Caco-2 (cell line): ENCODE measurements at regions not wholly inside any gene's neighbourhood (a gene's known extent, or its start where the extent isn't known, plus 50 kb on each side); places are given as distances from the start of the nearest gene placed in this dataset.

Experiments used
- BruUV-seq: library from RNA; stranded (reverse); fragments of 400-500 nt; replicated peaks from 2 replicates; lab custom pipeline; 2021; lab: Mats Ljungman, UMichigan
- CTCF ChIA-PET: fragments of 300-600 bp; sonication (Branson Sonifier 250); formaldehyde crosslinking; loops from one replicate; lab custom pipeline; 2022; ENCODE audit warnings: antibody characterized with exemption; lab: Charles Lee
- POLR2A ChIA-PET: fragments of 300-600 bp; sonication (Branson Sonifier 250); formaldehyde crosslinking; loops from one replicate; lab custom pipeline; 2022; ENCODE audit warnings: antibody characterized with exemption; lab: Charles Lee
- DNase-seq, 2 experiments: peaks; one replicate each; pipeline versions ENCODE4 v3.0.0 to v3.0.0-alpha.2; 2020 to 2022
- H3K27me3 ChIP-seq: replicated peaks from 2 replicates; pipeline ENCODE4 v1.6.0; 2011; ENCODE audit warnings: low read length; ENCODE audit not compliant: control insufficient read depth, insufficient read depth
- H3K36me3 ChIP-seq: 2 replicates; pipeline ENCODE4 v1.5.1; 2011; ENCODE audit warnings: low read length; ENCODE audit not compliant: control insufficient read depth, insufficient read depth
- H3K4me1 ChIP-seq: fragments of 250-450 bp; sonication (Bioruptor Pico); 2 replicates; pipeline ENCODE4 v1.5.1; 2020; ENCODE audit warnings: mild to moderate bottlenecking
- H3K4me3 ChIP-seq: 2 replicates; pipeline ENCODE4 v1.5.1; 2011; ENCODE audit warnings: low read depth, mild to moderate bottlenecking, control low read depth, low read length
- H3K9me3 ChIP-seq: fragments of 250-450 bp; sonication (Bioruptor Pico); 2 replicates; pipeline ENCODE4 v1.5.1; 2020; ENCODE audit warnings: mild to moderate bottlenecking, moderate library complexity
- H3K27ac Mint-ChIP-seq: one replicate; pipeline ENCODE4 v1.8.0; 2022; ENCODE audit warnings: mixed read lengths; ENCODE audit not compliant: unreplicated experiment
- H3K27me3 Mint-ChIP-seq: one replicate; pipeline ENCODE4 v1.8.0; 2022; ENCODE audit warnings: mixed read lengths; ENCODE audit not compliant: insufficient read depth, unreplicated experiment
- H3K36me3 Mint-ChIP-seq: one replicate; pipeline ENCODE4 v1.8.0; 2022; ENCODE audit warnings: mild to moderate bottlenecking, mixed read lengths; ENCODE audit not compliant: insufficient read depth, unreplicated experiment
- H3K4me1 Mint-ChIP-seq: one replicate; pipeline ENCODE4 v1.8.0; 2022; ENCODE audit warnings: low read depth, mixed read lengths; ENCODE audit not compliant: unreplicated experiment
- H3K4me3 Mint-ChIP-seq: one replicate; pipeline ENCODE4 v1.8.0; 2022; ENCODE audit warnings: mild to moderate bottlenecking, moderate library complexity, mixed read lengths; ENCODE audit not compliant: unreplicated experiment
- H3K9me3 Mint-ChIP-seq: one replicate; pipeline ENCODE4 v1.8.0; 2022; ENCODE audit warnings: mixed read lengths; ENCODE audit not compliant: unreplicated experiment
- CTCF ChIP-seq, 2 experiments: fragments of 200-600 bp in 1 of 2; IDR thresholded peaks; 1 replicate in 1 of 2; 2 replicates in 1 of 2; pipeline versions ENCODE4 v1.5.1 to v1.8.0; 2011 to 2022; ENCODE audit warnings: antibody characterized with exemption in 1 of 2, control low read depth in 1 of 2, inconsistent platforms in 1 of 2, low read depth in 1 of 2, low read length in 1 of 2, mild to moderate bottlenecking in 1 of 2, moderate library complexity in 1 of 2; ENCODE audit not compliant: insufficient read depth in 1 of 2, severe bottlenecking in 1 of 2, unreplicated experiment in 1 of 2
- intact Hi-C: fragments of 100-400 bp; cut with micrococcal nuclease; formaldehyde crosslinking; loops from one replicate; pipeline ENCODE4 v1.10.0; 2022; ENCODE audit not compliant: unreplicated experiment

- DNase-seq, result no peak
- no peak overlapping the region for H3K4me3 ChIP-seq
- Mint-ChIP-seq H3K4me1 (peaks cover 7% of the 10 kb centered on the region), H3K27me3 (peaks cover 17% of the 10 kb centered on the region), H3K27ac (no peak overlapping the region), H3K4me3 (no peak overlapping the region), H3K36me3 (no peaks in the 10 kb centered on the region), H3K9me3 (no peaks in the 10 kb centered on the region)
- H3K27me3 ChIP-seq, result no peaks in the 10 kb centered on the region
- no peaks in the 10 kb centered on the region for H3K4me1 ChIP-seq
- intact Hi-C loops, result no loop called here
- BruUV-seq, result no TSS peak
- no peaks in the 10 kb centered on the region for H3K9me3 ChIP-seq
- no peaks in the 10 kb centered on the region for H3K36me3 ChIP-seq
- POLR2A ChIA-PET, result no interaction called here
- CTCF ChIA-PET, result no interaction called here
- TF ChIP-seq CTCF (IDR thresholded peaks at IDR 0.05; ENCODE audit: insufficient read depth in 1 of 2, low read depth in 1 of 2, low read length in 1 of 2, severe bottlenecking in 1 of 2, unreplicated experiment in 1 of 2), result no peak
Observed at GRCh38 chr18:7476386-7476785, 90.7 kb upstream of the PTPRM start.

- Mint-ChIP-seq H3K9me3 (no peaks in the 10 kb centered on the region), H3K27me3 (peaks cover 6% of the 10 kb centered on the region), H3K27ac (no peak overlapping the region), H3K4me1 (peaks cover 7% of the 10 kb centered on the region), H3K36me3 (no peaks in the 10 kb centered on the region), H3K4me3 (no peak overlapping the region)
- H3K4me3 ChIP-seq, result no peak overlapping the region
- POLR2A ChIA-PET, result no interaction called here
- H3K4me1 ChIP-seq, result no peaks in the 10 kb centered on the region
- no peaks in the 10 kb centered on the region for H3K27me3 ChIP-seq
- no peaks in the 10 kb centered on the region for H3K36me3 ChIP-seq
- BruUV-seq, result no TSS peak
- intact Hi-C loops, result no loop called here
- H3K9me3 ChIP-seq, result no peaks in the 10 kb centered on the region
- no peak for TF ChIP-seq CTCF (IDR thresholded peaks at IDR 0.05; ENCODE audit: insufficient read depth in 1 of 2, low read depth in 1 of 2, low read length in 1 of 2, severe bottlenecking in 1 of 2, unreplicated experiment in 1 of 2)
- DNase-seq, result no peak
- CTCF ChIA-PET, result no interaction called here
Observed at GRCh38 chr18:7479756-7480155, 87.4 kb upstream of the PTPRM start.

GRCh38 chr18:7480879-7481278, 86.2 kb upstream of the PTPRM start:
- H3K4me3 Mint-ChIP-seq, result no peak overlapping the region
- H3K27me3 Mint-ChIP-seq, result peaks cover 2% of the 10 kb centered on the region
- CTCF ChIA-PET, result no interaction called here

More at GRCh38 chr18:7480879-7481278, 86.2 kb upstream of the PTPRM start:
- Mint-ChIP-seq H3K27ac (no peak overlapping the region), H3K36me3 (no peaks in the 10 kb centered on the region), H3K9me3 (no peaks in the 10 kb centered on the region), H3K4me1 (peaks cover 3% of the 10 kb centered on the region)
- TF ChIP-seq CTCF (IDR thresholded peaks at IDR 0.05; ENCODE audit: insufficient read depth in 1 of 2, low read depth in 1 of 2, low read length in 1 of 2, severe bottlenecking in 1 of 2, unreplicated experiment in 1 of 2), result no peak
- POLR2A ChIA-PET, result no interaction called here
- H3K4me3 ChIP-seq, result no peak overlapping the region
- DNase-seq, result no peak
- no peaks in the 10 kb centered on the region for H3K27me3 ChIP-seq
- no TSS peak for BruUV-seq
- H3K9me3 ChIP-seq, result no peaks in the 10 kb centered on the region
- H3K36me3 ChIP-seq, result no peaks in the 10 kb centered on the region
- intact Hi-C loops, result no loop called here
- no peaks in the 10 kb centered on the region for H3K4me1 ChIP-seq
